ENCODE measurements at regions not wholly inside any gene's neighbourhood (a gene's known extent, or its start where the extent isn't known, plus 50 kb on each side); places are given as distances from the start of the nearest gene placed in this dataset.
"Not testable (repeated sequence)": the region's sequence is repeated elsewhere in the genome, so short reads cannot be mapped to it uniquely, and the experiment has no call there.

- H3K4me3 ChIP-seq (ENCODE audit: insufficient read depth, low read length, poor library complexity, severe bottlenecking) = no peak overlapping the region
- H3F3A ChIP-seq (ENCODE audit: insufficient read depth) = no peaks in the 10 kb centered on the region
- no peak overlapping the region for H3K4me2 ChIP-seq (ENCODE audit: low read depth, low read length, poor library complexity, severe bottlenecking)
- no peak overlapping the region for H3K9ac ChIP-seq (ENCODE audit: low read length)
- no peak for TF ChIP-seq EZH2phosphoT487 (conservative IDR thresholded peaks at IDR 0.05; ENCODE audit: low read length)
- TF ChIP-seq CTCF (IDR thresholded peaks at IDR 0.05; ENCODE audit: insufficient read depth, low read length, poor library complexity, severe bottlenecking) = no peak
- no peak overlapping the region for H2AFZ ChIP-seq (ENCODE audit: low read depth, low read length, severe bottlenecking)
- H3K27me3 ChIP-seq (ENCODE audit: low read length) = no peaks in the 10 kb centered on the region
- no peaks in the 10 kb centered on the region for H3K79me2 ChIP-seq (ENCODE audit: insufficient read depth, low read length)
- no peaks in the 10 kb centered on the region for H4K20me1 ChIP-seq (ENCODE audit: low read depth, low read length)
- no peak overlapping the region for H3K27ac ChIP-seq (ENCODE audit: low read depth, low read length)
- H3K9me3 ChIP-seq (ENCODE audit: insufficient read depth, low read length) = no peaks in the 10 kb centered on the region
- H3K9me2 ChIP-seq (replicated peaks; ENCODE audit: insufficient read depth, low read length) = no peaks in the 10 kb centered on the region
- no peaks in the 10 kb centered on the region for H3K36me3 ChIP-seq (ENCODE audit: low read length)
Observed at GRCh38 chr16:58850019-58850677, 116.0 kb upstream of the GOT2 start.

- Histone ChIP-seq H3K9ac (ENCODE audit: low read length) (no peak overlapping the region), H3K36me3 (ENCODE audit: low read length) (no peaks in the 10 kb centered on the region), H3K9me3 (ENCODE audit: insufficient read depth, low read length) (no peaks in the 10 kb centered on the region), H3K4me3 (ENCODE audit: insufficient read depth, low read length, poor library complexity, severe bottlenecking) (no peak overlapping the region), H2AFZ (ENCODE audit: low read depth, low read length, severe bottlenecking) (no peak overlapping the region), H4K20me1 (ENCODE audit: low read depth, low read length) (no peaks in the 10 kb centered on the region), H3K27me3 (ENCODE audit: low read length) (no peaks in the 10 kb centered on the region), H3K27ac (ENCODE audit: low read depth, low read length) (no peak overlapping the region), H3K9me2 (replicated peaks; ENCODE audit: insufficient read depth, low read length) (no peaks in the 10 kb centered on the region), H3K79me2 (ENCODE audit: insufficient read depth, low read length) (no peaks in the 10 kb centered on the region), H3K4me2 (ENCODE audit: low read depth, low read length, poor library complexity, severe bottlenecking) (no peak overlapping the region), H3F3A (ENCODE audit: insufficient read depth) (no peaks in the 10 kb centered on the region)
- TF ChIP-seq EZH2phosphoT487 (conservative IDR thresholded peaks at IDR 0.05; ENCODE audit: low read length) (no peak), CTCF (IDR thresholded peaks at IDR 0.05; ENCODE audit: insufficient read depth, low read length, poor library complexity, severe bottlenecking) (no peak)
Observed at GRCh38 chr16:58848662-58849002, 114.5 kb upstream of the GOT2 start.

- H3K27ac ChIP-seq (ENCODE audit: low read depth, low read length) = no peak overlapping the region
- H3K27me3 ChIP-seq (ENCODE audit: low read length) = no peaks in the 10 kb centered on the region
- H3K9me2 ChIP-seq (replicated peaks; ENCODE audit: insufficient read depth, low read length) = no peaks in the 10 kb centered on the region
- H3K36me3 ChIP-seq (ENCODE audit: low read length) = no peaks in the 10 kb centered on the region
- H3K9me3 ChIP-seq (ENCODE audit: insufficient read depth, low read length) = no peaks in the 10 kb centered on the region
- no peaks in the 10 kb centered on the region for H3F3A ChIP-seq (ENCODE audit: insufficient read depth)
- H3K79me2 ChIP-seq (ENCODE audit: insufficient read depth, low read length) = no peaks in the 10 kb centered on the region
- H4K20me1 ChIP-seq (ENCODE audit: low read depth, low read length) = no peaks in the 10 kb centered on the region
- H3K4me2 ChIP-seq (ENCODE audit: low read depth, low read length, poor library complexity, severe bottlenecking) = no peak overlapping the region
- no peak for TF ChIP-seq EZH2phosphoT487 (conservative IDR thresholded peaks at IDR 0.05; ENCODE audit: low read length)
- TF ChIP-seq CTCF (IDR thresholded peaks at IDR 0.05; ENCODE audit: insufficient read depth, low read length, poor library complexity, severe bottlenecking) = no peak
- H2AFZ ChIP-seq (ENCODE audit: low read depth, low read length, severe bottlenecking) = no peak overlapping the region
- no peak overlapping the region for H3K9ac ChIP-seq (ENCODE audit: low read length)
- no peak overlapping the region for H3K4me3 ChIP-seq (ENCODE audit: insufficient read depth, low read length, poor library complexity, severe bottlenecking)
Observed at GRCh38 chr16:58847902-58848661, 114.0 kb upstream of the GOT2 start.

- not testable (repeated sequence) for H3F3A ChIP-seq (ENCODE audit: insufficient read depth); H3K9me3 ChIP-seq (ENCODE audit: insufficient read depth, low read length); H4K20me1 ChIP-seq (ENCODE audit: low read depth, low read length); H3K36me3 ChIP-seq (ENCODE audit: low read length); H3K9ac ChIP-seq (ENCODE audit: low read length); H3K79me2 ChIP-seq (ENCODE audit: insufficient read depth, low read length); H3K4me3 ChIP-seq (ENCODE audit: insufficient read depth, low read length, poor library complexity, severe bottlenecking); H3K27me3 ChIP-seq (ENCODE audit: low read length); H3K4me2 ChIP-seq (ENCODE audit: low read depth, low read length, poor library complexity, severe bottlenecking); H3K27ac ChIP-seq (ENCODE audit: low read depth, low read length); H2AFZ ChIP-seq (ENCODE audit: low read depth, low read length, severe bottlenecking); H3K9me2 ChIP-seq (replicated peaks; ENCODE audit: insufficient read depth, low read length)
Observed at GRCh38 chr16:58846226-58846625, 112.1 kb upstream of the GOT2 start.

Data from SU-DHL-6 (cell line).